B cell (primary cell): ENCODE measurements at regions not wholly inside any gene's neighbourhood (a gene's known extent, or its start where the extent isn't known, plus 50 kb on each side); places are given as distances from the start of the nearest gene placed in this dataset.

Experiments
- ATAC-seq: fragments of 200-7000 bp; cut with Tn5 transposase; one replicate; pipeline ENCODE4 v1.10.0; 2021; ENCODE audit warnings: low read depth, mild to moderate bottlenecking, moderate number of reproducible peaks, moderate library complexity
- CTCF ChIA-PET: fragments of 350-600 bp; sonication (Branson Sonifier 250); formaldehyde crosslinking; loops from one replicate; lab custom pipeline; 2021; ENCODE audit warnings: antibody characterized with exemption, inconsistent platforms; lab: Charles Lee
- POLR2A ChIA-PET: fragments of 350-600 bp; sonication (Branson Sonifier 250); formaldehyde crosslinking; loops from one replicate; lab custom pipeline; 2021; ENCODE audit warnings: antibody characterized with exemption; lab: Charles Lee
- DNase-seq: peaks from one replicate; pipeline ENCODE4 v3.0.0; 2013
- H2AFZ ChIP-seq: 2 replicates; pipeline ENCODE4 v1.6.1; 2012; ENCODE audit warnings: mild to moderate bottlenecking, low read depth, low read length; ENCODE audit not compliant: insufficient read depth, poor library complexity, severe bottlenecking
- H3K27ac ChIP-seq, 2 donors: 1 replicate in 1 of 2; 2 replicates in 1 of 2; pipeline ENCODE4 v1.5.1; 2012 to 2013; ENCODE audit warnings: low read length in 2 of 2, mild to moderate bottlenecking in 2 of 2, moderate library complexity in 1 of 2
- H3K27me3 ChIP-seq, 4 experiments: fragments of 200-600 bp in 1 of 4; sonication (generic) in 1 of 4; replicated peaks in 1 of 4; 1 replicate in 2 of 4; 2 replicates in 2 of 4; pipeline versions ENCODE4 v1.6.1 to v1.7.0; 2013 to 2016; ENCODE audit warnings: low read length in 3 of 4, mild to moderate bottlenecking in 2 of 4, mixed read lengths in 1 of 4, moderate library complexity in 1 of 4; ENCODE audit not compliant: insufficient read depth in 4 of 4, control insufficient read depth in 3 of 4; ENCODE audit errors: control extremely low read depth in 1 of 4
- H3K36me3 ChIP-seq, 2 experiments: replicated peaks in 1 of 2; 1 replicate in 1 of 2; 2 replicates in 1 of 2; pipeline versions ENCODE4 v1.6.1 to v1.7.1; 2013; ENCODE audit warnings: low read length in 1 of 2; ENCODE audit not compliant: insufficient read depth in 2 of 2, control insufficient read depth in 1 of 2; ENCODE audit errors: control extremely low read depth in 1 of 2, extremely low read depth in 1 of 2
- H3K4me1 ChIP-seq, 2 donors: fragments of 200-600 bp in 1 of 2; sonication (generic) in 1 of 2; 1 replicate in 1 of 2; 2 replicates in 1 of 2; pipeline versions ENCODE4 v1.5.1 to v1.6.1; 2013 to 2017; ENCODE audit warnings: low read length in 2 of 2; ENCODE audit not compliant: control insufficient read depth in 2 of 2, insufficient read depth in 2 of 2
- H3K4me2 ChIP-seq: replicated peaks from 2 replicates; pipeline ENCODE3; 2012; ENCODE audit warnings: mild to moderate bottlenecking, low read depth, low read length; ENCODE audit not compliant: poor library complexity, severe bottlenecking
- H3K4me3 ChIP-seq, 5 experiments: fragments of 200-600 bp in 1 of 5; sonication (generic) in 1 of 5; 1 replicate in 3 of 5; 2 replicates in 2 of 5; pipeline versions ENCODE4 v1.5.1 to v1.7.0; 2011 to 2016; ENCODE audit warnings: low read length in 4 of 5, mild to moderate bottlenecking in 4 of 5, low read depth in 2 of 5, control low read depth in 1 of 5, moderate library complexity in 1 of 5; ENCODE audit not compliant: insufficient read depth in 1 of 5; ENCODE audit errors: control extremely low read depth in 1 of 5, extremely low read depth in 1 of 5
- H3K79me2 ChIP-seq: fragments of 200-600 bp; sonication (generic); one replicate; pipeline ENCODE4 v1.6.0; 2016; ENCODE audit warnings: low read length; ENCODE audit not compliant: control insufficient read depth, insufficient read depth
- H3K9ac ChIP-seq: fragments of 200-600 bp; sonication (generic); 2 replicates; pipeline ENCODE4 v1.6.1; 2017; ENCODE audit warnings: mild to moderate bottlenecking, low read length, moderate library complexity
- H3K9me3 ChIP-seq, 3 donors: one replicate each; pipeline versions ENCODE4 v1.6.1 to v1.7.1; 2013; ENCODE audit warnings: low read length in 2 of 3; ENCODE audit not compliant: control insufficient read depth in 2 of 3, insufficient read depth in 1 of 3; ENCODE audit errors: control extremely low read depth in 1 of 3
- H4K20me1 ChIP-seq: 2 replicates; pipeline ENCODE4 v1.6.0; 2012; ENCODE audit warnings: mild to moderate bottlenecking, low read length; ENCODE audit not compliant: insufficient read depth, control insufficient read depth, poor library complexity, severe bottlenecking
- H3K27ac Mint-ChIP-seq: one replicate; pipeline ENCODE4 v1.8.0; 2021; ENCODE audit warnings: mixed read lengths
- H3K27me3 Mint-ChIP-seq: one replicate; pipeline ENCODE4 v1.8.0; 2021; ENCODE audit warnings: mixed read lengths
- H3K4me1 Mint-ChIP-seq: one replicate; pipeline ENCODE4 v1.8.0; 2021; ENCODE audit warnings: mixed read lengths
- H3K4me3 Mint-ChIP-seq: one replicate; pipeline ENCODE4 v1.8.0; 2021; ENCODE audit warnings: mixed read lengths
- H3K9me3 Mint-ChIP-seq: one replicate; pipeline ENCODE4 v1.8.0; 2022; ENCODE audit warnings: mixed read lengths; ENCODE audit not compliant: insufficient read depth
- CTCF ChIP-seq: fragments of 200-600 bp; IDR thresholded peaks from one replicate; pipeline ENCODE4 v1.8.0; 2022; ENCODE audit warnings: antibody characterized with exemption, mild to moderate bottlenecking
- EZH2 ChIP-seq: IDR thresholded peaks from 2 replicates; pipeline ENCODE4 v1.6.1; 2012; ENCODE audit warnings: borderline replicate concordance, low read depth, mild to moderate bottlenecking, moderate library complexity, low read length; ENCODE audit not compliant: insufficient read depth, poor library complexity, severe bottlenecking
- WGBS: methylation state at CpG from one replicate; pipeline ENCODE4 v1.1.5; 2013; ENCODE audit warnings: missing lambda C conversion rate; ENCODE audit not compliant: insufficient coverage; 5-methylcytosine and 5-hydroxymethylcytosine counted together
- intact Hi-C: fragments of 100-400 bp; cut with micrococcal nuclease; formaldehyde crosslinking; loops from one replicate; pipeline ENCODE4 v1.10.0; 2022

GRCh38 chr16:47888734-47889133 is 267.1 kb downstream of the ABCC12 start:
- DNase-seq (no peak), ATAC-seq (no peak)
- Histone ChIP-seq H4K20me1 (no peaks in the 10 kb centered on the region), H2AFZ (no peak overlapping the region), H3K27ac (no peak overlapping the region), H3K4me1 (no peaks in the 10 kb centered on the region), H3K4me2 (no peak overlapping the region), H3K79me2 (no peaks in the 10 kb centered on the region), H3K27me3 (peaks cover 0 to 10% (median 2%) of the 10 kb centered on the region in 4 experiments), H3K36me3 (no peaks in the 10 kb centered on the region), H3K4me3 (no peak overlapping the region), H3K9ac (no peak overlapping the region), H3K9me3 (no peaks in the 10 kb centered on the region)
- no peak overlapping the region for H3K27ac Mint-ChIP-seq
- no peak overlapping the region for H3K4me3 Mint-ChIP-seq
- no peaks in the 10 kb centered on the region for H3K4me1 Mint-ChIP-seq
- H3K9me3 Mint-ChIP-seq = peaks cover 3% of the 10 kb centered on the region
- 64% methylated on average over 4 of the region's 6 CpGs for WGBS
- POLR2A ChIA-PET = no interaction called here
- TF ChIP-seq EZH2 (no peak), CTCF (no peak)
- intact Hi-C loops = no loop called here
- CTCF ChIA-PET = no interaction called here
- peaks cover 38% of the 10 kb centered on the region for H3K27me3 Mint-ChIP-seq

- intact Hi-C loops = no loop called here
- peaks cover 0 to 10% (median 2%) of the 10 kb centered on the region in 4 experiments for H3K27me3 ChIP-seq
- ATAC-seq (no peak), DNase-seq (no peak)
- H3K4me1 ChIP-seq = no peaks in the 10 kb centered on the region
- no peak overlapping the region for H3K4me3 Mint-ChIP-seq
- H3K4me2 ChIP-seq = no peak overlapping the region
- no peaks in the 10 kb centered on the region for H3K4me1 Mint-ChIP-seq
- no peaks in the 10 kb centered on the region for H3K36me3 ChIP-seq
- TF ChIP-seq EZH2 (no peak), CTCF (no peak)
- H3K9me3 ChIP-seq = no peaks in the 10 kb centered on the region
- H4K20me1 ChIP-seq = no peaks in the 10 kb centered on the region
- ChIA-PET CTCF (no interaction called here), POLR2A (no interaction called here)
- H3K27ac Mint-ChIP-seq = no peak overlapping the region
- peaks cover 3% of the 10 kb centered on the region for H3K9me3 Mint-ChIP-seq
- no peak overlapping the region for H3K4me3 ChIP-seq
- no peak overlapping the region for H3K27ac ChIP-seq
- no peak overlapping the region for H2AFZ ChIP-seq
- 51% methylated on average over 2 of the region's 3 CpGs for WGBS
- H3K79me2 ChIP-seq = no peaks in the 10 kb centered on the region
- no peak overlapping the region for H3K9ac ChIP-seq
- peaks cover 38% of the 10 kb centered on the region for H3K27me3 Mint-ChIP-seq
Measured at GRCh38 chr16:47888142-47888541, 267.7 kb downstream of the ABCC12 start.
